GM21390 (cell line): ENCODE measurements at regions not wholly inside any gene's neighbourhood (a gene's known extent, or its start where the extent isn't known, plus 50 kb on each side); places are given as distances from the start of the nearest gene placed in this dataset.

Source experiments
- ATAC-seq: cut with Tn5 transposase; IDR thresholded peaks from one replicate; pipeline ENCODE4 v1.9.1; 2021; ENCODE audit not compliant: unreplicated experiment

DNA sequence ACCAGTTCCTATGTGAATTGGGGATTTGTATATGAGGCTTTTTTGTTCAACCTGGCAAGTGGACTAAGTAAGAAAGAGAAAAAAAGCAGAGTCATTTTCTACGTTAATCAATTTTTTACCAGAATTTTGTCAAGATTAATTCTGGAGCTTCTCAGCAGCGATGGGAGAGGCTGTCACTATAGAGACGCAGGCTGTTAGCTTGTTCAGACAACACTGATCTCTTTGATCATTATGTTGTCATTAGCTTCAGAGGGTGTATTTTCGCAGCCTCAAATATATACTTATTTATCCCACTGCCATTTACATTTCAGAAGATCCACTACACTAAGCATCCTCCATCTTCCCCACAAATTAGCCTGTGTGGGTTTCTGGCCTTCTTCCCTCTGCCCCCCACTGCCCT is 196.7 kb upstream of the PFKP start:
- no peak for ATAC-seq

DNA sequence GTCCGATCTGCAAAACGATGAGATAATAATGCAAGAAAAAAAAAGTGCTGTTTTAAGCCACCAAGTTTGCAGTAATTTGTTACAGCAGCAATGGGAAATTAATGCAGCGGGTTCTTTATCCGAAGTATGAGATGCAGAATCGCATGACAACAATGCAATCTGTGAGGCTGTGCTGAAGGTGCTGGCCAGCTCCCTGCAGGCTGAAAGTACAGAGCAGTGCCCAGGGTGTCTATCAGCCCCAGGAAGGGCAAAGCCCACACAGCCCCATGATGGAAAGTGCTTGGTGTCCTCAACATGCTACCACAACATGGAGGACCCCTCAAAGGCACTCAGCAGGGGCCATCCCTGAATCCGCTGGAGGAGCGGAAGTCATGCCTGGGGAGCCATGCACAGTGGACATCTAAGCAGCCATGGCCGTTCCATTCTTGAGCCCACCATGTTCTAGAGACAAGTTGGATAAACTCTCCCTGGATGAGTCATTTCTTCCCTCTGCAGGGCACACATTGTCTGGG is 199.5 kb upstream of the PFKP start:
- ATAC-seq: no peak

GRCh38 chr10:2866569-2866968 is 200.8 kb upstream of the PFKP start:
- ATAC-seq: no peak

- no peak for ATAC-seq
These were observed 205.6 kb upstream of the PFKP start for GRCh38 chr10:2861632-2862210.

DNA sequence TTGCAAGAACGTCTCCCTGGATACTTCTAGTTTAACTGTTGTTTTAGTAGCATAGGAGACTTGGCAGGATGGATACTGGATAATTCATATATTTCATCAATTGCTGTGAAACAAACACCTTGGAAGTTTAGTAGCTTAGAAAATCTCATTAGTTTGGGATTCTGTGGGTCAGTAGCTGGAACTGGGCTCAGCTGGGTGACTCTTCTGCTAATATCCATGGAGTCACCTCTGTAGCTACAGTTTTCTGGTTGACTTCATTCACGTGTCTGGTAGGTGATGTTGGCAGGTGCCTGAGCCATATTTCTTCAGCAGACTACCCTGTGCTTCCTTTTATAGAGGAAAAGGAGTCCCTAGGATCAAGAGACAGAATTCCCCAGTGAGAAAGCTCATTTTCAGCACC is 208.9 kb upstream of the PFKP start:
- no peak for ATAC-seq

DNA sequence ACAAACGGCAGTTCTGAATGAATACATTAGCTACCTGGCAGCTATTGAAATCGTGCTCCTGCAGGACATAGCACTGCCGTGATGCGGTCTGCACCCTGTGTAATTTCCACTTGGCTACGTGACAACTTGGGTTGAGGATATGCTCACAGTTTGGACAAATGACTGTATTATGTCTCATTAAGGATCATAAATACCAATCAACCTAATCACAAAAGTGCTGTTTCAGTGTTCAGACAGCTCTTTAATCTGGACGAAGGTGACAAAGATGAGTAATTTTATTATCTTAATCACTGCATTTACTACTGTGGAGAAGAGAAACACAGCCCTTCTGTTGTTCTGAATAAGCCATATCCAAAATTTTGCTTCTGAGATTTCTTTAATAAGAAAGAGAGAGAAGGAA is 210.8 kb upstream of the PFKP start:
- ATAC-seq: no peak

- no peak for ATAC-seq
These were observed 214.6 kb upstream of the PFKP start for GRCh38 chr10:2852574-2853323.

DNA sequence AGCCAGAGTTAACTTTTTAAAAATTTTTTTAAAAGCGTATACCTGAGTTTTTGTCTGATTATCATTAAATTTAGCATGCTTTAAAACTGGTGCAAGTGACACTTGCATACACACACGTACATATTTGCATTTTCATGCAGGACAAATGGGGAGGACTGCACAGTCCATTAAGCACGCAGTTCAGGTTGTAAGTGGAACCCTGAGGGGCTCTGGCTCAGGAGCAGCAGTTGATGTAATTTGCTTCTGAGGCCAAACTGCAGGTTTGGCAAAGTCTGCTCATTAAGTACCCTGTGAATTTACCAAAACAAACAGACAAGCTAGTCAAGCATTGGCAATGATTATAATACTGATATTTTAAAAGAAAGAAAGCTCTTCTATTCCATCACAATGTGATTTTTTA is 215.8 kb upstream of the PFKP start:
- ATAC-seq: no peak

DNA sequence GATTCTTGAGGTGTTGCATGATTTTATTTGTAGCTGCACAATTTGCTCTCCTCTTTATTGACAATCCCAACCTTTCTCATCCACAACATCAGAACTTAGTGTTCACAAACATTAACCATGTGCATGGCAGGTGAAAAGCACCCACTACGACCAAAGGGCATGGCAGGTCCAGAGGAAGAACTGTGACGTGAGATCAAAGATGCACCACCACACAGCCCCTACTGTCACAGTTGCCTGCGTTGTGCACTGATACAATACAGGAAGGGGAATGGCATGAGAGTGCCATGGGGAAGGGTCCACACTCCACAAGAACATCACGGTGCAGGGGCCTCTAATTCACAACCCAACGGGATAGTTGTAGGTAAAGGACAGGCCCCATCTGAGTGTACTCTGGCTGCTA is 217.1 kb upstream of the PFKP start:
- no peak for ATAC-seq

- ATAC-seq: no peak
These were observed 222.4 kb upstream of the PFKP start for GRCh38 chr10:2844925-2845324.

DNA sequence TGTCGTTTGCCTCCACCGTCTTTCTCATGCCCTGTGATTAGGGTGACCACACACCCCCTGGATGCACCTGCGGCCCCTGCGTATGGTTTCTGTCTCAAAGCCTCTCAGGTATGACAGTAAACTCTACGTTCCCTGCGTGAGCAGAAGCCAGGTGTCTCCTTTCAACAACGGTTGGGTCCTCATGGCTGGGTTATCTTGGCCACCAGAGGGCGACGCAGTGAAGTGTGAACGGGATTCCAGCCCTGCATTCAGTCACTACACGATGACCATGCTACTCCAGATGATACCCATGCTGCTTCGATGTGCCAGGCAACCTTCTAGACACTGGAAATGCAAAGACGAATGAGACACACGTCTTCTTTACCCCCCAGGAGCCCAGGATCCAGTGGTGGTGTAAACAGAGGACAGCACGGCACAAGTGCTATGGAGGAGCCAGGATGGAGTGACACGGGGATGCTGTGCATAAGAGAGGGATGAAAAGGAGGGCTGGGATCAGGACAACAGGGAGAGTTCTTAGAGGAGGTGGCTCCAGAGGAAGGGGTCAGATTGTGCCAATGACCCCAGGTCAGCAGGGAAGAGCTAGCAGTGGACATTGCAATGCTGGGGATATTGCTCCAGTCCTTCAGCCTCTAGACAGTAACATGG is 228.1 kb upstream of the PFKP start:
- peak; percentile 46 for ATAC-seq

GRCh38 chr10:2837674-2838073 is 229.7 kb upstream of the PFKP start:
- no peak for ATAC-seq

DNA sequence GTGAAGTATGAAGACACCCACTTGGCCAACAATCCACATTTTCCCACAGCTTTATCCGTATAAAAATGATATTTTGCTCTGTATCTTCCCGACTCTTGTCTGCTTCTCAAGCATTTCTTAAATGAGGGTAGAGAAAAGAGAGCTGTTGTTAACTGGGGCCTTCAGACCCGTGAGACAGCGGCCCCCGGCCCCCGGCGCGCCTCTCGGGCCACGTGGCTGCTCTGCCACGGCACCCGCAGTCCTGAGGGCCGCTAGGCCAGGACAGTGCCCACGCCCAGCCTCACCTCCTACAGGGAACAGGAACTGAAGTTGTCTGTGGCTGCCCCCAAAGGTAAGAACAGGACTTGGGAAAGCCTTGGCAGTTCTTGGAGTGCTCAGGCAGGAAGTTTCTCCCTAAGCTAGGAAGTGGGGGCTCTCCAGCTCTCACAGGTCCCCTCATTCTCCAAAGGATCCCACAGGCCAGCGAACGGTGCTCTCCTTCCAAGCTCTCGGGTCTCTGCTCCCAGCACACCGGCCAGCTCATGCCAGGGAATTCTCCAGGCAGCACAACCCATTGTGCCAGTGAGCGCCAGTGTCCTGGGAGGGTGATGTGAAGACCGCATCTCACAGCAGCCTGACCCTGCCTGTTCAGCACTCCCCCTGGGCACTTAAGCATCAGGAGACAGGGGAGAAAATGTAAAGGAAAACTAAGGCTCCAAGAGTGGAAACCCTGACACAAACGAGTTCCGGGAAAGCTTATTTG is 230.3 kb upstream of the PFKP start:
- ATAC-seq: no peak

- no peak for ATAC-seq
These were observed 233.1 kb upstream of the PFKP start for GRCh38 chr10:2834214-2834613.

DNA sequence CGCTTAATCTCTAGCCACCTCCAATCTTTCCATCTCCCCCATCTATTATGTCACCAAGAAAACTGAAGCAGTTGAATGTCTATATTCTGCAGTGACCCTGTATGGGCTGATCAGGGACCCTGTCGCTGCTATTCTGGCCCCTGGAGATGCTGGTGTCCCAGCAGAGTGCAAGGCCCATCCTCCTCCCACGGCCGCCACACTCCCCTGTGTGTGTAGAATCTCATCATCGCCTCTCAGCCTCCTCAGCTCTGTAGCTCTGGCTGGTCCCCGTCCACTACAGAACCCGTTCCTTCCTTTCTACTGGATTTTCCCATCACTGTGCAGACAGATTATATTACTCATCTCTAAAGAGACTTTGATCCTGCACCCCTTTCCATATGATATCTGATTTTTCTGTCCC is 235.8 kb upstream of the PFKP start:
- no peak for ATAC-seq

- no peak for ATAC-seq
These were observed 238.6 kb upstream of the PFKP start for GRCh38 chr10:2828741-2829140.

DNA sequence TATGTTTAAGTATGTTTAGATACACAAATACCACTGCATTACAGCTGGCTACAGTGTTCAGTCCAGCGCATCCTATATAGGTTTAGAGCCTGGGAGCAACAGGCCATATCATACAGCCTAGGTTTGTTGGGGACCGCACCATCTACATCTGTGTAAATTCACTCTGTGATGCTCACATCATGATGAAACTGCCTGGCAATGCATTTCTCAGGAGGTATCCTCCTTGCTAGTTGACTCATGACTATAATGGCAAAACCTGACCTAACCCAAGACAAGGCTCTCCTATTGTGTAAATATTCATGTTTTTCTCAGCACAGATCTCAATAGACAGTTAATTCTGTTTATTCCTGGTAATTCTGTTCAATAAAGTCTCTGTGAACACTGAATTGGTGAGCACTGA is 240.7 kb upstream of the PFKP start:
- no peak for ATAC-seq

GRCh38 chr10:2825841-2826240 is 241.5 kb upstream of the PFKP start:
- ATAC-seq: no peak

GRCh38 chr10:2817940-2818636 is 249.3 kb upstream of the PFKP start:
- no peak for ATAC-seq

- no peak for ATAC-seq
These were observed 253.7 kb upstream of the PFKP start for GRCh38 chr10:2813693-2814092.

GRCh38 chr10:2813286-2813685 is 254.1 kb upstream of the PFKP start:
- ATAC-seq: no peak
